CD4-positive, alpha-beta T cell (primary cell): ENCODE measurements at regions not wholly inside any gene's neighbourhood (a gene's known extent, or its start where the extent isn't known, plus 50 kb on each side); places are given as distances from the start of the nearest gene placed in this dataset.

Source experiments
- ATAC-seq: fragments of 200-7000 bp; cut with Tn5 transposase; one replicate; pipeline ENCODE4 v1.10.0; 2022; ENCODE audit warnings: mild to moderate bottlenecking; ENCODE audit not compliant: poor library complexity
- CTCF ChIA-PET: fragments of 350-600 bp; sonication (Branson Sonifier 250); formaldehyde crosslinking; loops from one replicate; lab custom pipeline; 2021; ENCODE audit warnings: antibody characterized with exemption, inconsistent platforms; lab: Charles Lee
- POLR2A ChIA-PET: fragments of 350-600 bp; sonication (Branson Sonifier 250); formaldehyde crosslinking; loops from one replicate; lab custom pipeline; 2021; ENCODE audit warnings: antibody characterized with exemption, inconsistent platforms; lab: Charles Lee
- DNase-seq, 14 experiments: peaks; one replicate each; pipeline ENCODE4 v3.0.0-alpha.2; 2013 to 2020; ENCODE audit warnings: mixed read lengths in 2 of 14
- H3K27ac ChIP-seq, 2 donors: one replicate each; pipeline versions ENCODE4 v1.5.1 to v1.7.0; 2013; ENCODE audit warnings: low read length in 2 of 2, low read depth in 1 of 2, mild to moderate bottlenecking in 1 of 2
- H3K27me3 ChIP-seq, 2 experiments: 1 replicate in 1 of 2; 2 replicates in 1 of 2; pipeline versions ENCODE4 v1.6.1 to v1.7.0; 2013; ENCODE audit warnings: low read length in 2 of 2, control low read depth in 1 of 2, mild to moderate bottlenecking in 1 of 2, moderate library complexity in 1 of 2; ENCODE audit not compliant: insufficient read depth in 2 of 2, control insufficient read depth in 1 of 2
- H3K36me3 ChIP-seq: one replicate; pipeline ENCODE4 v1.6.1; 2013; ENCODE audit warnings: low read length, control low read depth; ENCODE audit not compliant: insufficient read depth
- H3K4me1 ChIP-seq: one replicate; pipeline ENCODE4 v1.6.1; 2013; ENCODE audit warnings: low read length, control low read depth; ENCODE audit not compliant: insufficient read depth
- H3K4me3 ChIP-seq: one replicate; pipeline ENCODE4 v1.5.1; 2013; ENCODE audit warnings: mild to moderate bottlenecking, low read length, moderate library complexity
- H3K9me3 ChIP-seq, 2 experiments: 1 replicate in 1 of 2; 2 replicates in 1 of 2; pipeline versions ENCODE4 v1.6.1 to v1.7.0; 2013; ENCODE audit warnings: low read length in 2 of 2, mild to moderate bottlenecking in 2 of 2, control low read depth in 1 of 2, moderate library complexity in 1 of 2; ENCODE audit not compliant: control insufficient read depth in 1 of 2, insufficient read depth in 1 of 2
- H3K27ac Mint-ChIP-seq: one replicate; pipeline ENCODE4 v1.8.0; 2020; ENCODE audit warnings: mixed read lengths
- H3K27me3 Mint-ChIP-seq: one replicate; pipeline ENCODE4 v1.8.0; 2021; ENCODE audit warnings: mixed read lengths
- H3K36me3 Mint-ChIP-seq: one replicate; pipeline ENCODE4 v1.8.0; 2021; ENCODE audit warnings: low read depth, mixed read lengths
- H3K4me1 Mint-ChIP-seq: one replicate; pipeline ENCODE4 v1.8.0; 2021; ENCODE audit warnings: low read depth, mixed read lengths
- H3K4me3 Mint-ChIP-seq: one replicate; pipeline ENCODE4 v1.8.0; 2020; ENCODE audit warnings: mild to moderate bottlenecking, mixed read lengths
- H3K9me3 Mint-ChIP-seq: one replicate; pipeline ENCODE4 v1.8.0; 2020; ENCODE audit warnings: mixed read lengths
- intact Hi-C, 2 experiments: fragments of 100-400 bp; cut with DNase I in 1 of 2; cut with micrococcal nuclease in 1 of 2; formaldehyde crosslinking; loops; one replicate each; pipeline versions ENCODE4 v1.15.1 to v1.9.0; 2023 to 2025; cut with DNase I, micrococcal nuclease
- TF ChIP-seq, protein P1 (sequence below): fragments of 200-600 bp; IDR thresholded peaks from one replicate; pipeline ENCODE4 v1.8.0; 2022; ENCODE audit warnings: antibody characterized with exemption, mild to moderate bottlenecking

DNA sequence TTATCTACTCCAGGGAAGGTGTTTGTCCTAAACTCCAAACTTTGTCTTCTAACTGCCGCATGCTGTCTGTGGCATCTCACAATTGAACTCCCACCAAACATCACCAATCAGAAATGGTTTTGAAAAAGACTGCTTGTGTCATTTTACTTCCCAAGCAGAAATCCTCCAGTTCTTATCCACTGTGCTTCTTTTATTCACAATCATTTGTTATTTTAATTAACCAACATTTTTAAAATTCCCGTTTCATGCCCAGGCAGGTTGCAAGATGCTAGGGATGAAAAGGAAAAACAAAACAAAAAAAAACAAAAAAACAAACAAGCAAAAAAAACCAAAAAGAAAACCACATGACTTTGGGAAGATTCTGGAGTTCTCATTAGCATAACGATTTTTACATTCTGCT is 63.5 kb upstream of the RAB27B start:
- no peaks in the 10 kb centered on the region for H3K9me3 Mint-ChIP-seq
- TF ChIP-seq, protein P1, sequence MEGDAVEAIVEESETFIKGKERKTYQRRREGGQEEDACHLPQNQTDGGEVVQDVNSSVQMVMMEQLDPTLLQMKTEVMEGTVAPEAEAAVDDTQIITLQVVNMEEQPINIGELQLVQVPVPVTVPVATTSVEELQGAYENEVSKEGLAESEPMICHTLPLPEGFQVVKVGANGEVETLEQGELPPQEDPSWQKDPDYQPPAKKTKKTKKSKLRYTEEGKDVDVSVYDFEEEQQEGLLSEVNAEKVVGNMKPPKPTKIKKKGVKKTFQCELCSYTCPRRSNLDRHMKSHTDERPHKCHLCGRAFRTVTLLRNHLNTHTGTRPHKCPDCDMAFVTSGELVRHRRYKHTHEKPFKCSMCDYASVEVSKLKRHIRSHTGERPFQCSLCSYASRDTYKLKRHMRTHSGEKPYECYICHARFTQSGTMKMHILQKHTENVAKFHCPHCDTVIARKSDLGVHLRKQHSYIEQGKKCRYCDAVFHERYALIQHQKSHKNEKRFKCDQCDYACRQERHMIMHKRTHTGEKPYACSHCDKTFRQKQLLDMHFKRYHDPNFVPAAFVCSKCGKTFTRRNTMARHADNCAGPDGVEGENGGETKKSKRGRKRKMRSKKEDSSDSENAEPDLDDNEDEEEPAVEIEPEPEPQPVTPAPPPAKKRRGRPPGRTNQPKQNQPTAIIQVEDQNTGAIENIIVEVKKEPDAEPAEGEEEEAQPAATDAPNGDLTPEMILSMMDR: no peak

DNA sequence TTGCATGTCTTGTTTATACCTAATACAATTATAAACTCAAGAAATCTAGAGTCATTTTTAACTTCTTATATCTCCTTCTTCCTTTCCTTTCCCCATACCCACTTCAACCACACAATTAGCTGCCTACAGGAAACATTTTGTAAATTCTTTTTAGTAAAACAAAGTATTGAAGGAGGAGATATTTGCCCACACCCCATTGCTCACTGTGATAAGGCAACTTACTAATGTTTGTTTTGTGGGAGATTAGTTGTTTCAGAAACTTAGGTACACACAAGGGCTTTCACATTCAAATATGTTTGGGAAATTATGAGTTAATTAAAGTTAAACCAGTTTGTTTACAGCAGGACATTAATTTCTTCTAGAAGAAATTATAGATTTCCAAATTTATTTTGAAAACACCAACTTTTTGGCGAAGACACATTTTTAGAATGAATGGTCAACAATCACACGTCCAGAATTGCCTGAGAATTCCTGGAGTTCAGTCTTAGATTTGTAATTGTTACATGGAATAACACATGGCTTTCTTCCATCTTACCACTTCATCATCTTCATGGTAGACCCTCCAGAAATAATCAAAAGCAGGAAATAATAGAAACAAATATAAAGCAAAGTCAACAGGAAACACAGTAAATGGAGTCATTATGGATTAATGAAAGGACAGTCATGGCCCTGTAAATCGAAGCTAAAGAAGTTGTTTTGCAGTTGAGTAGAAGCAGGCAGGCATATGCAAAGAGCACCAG is 62.5 kb upstream of the RAB27B start:
- intact Hi-C loops: no loop called here
- H3K27ac ChIP-seq: no peak overlapping the region
- no peaks in the 10 kb centered on the region for H3K4me1 ChIP-seq
- H3K4me3 ChIP-seq: no peak overlapping the region
- no peaks in the 10 kb centered on the region for H3K4me1 Mint-ChIP-seq
- H3K36me3 ChIP-seq: no peaks in the 10 kb centered on the region
- DNase-seq (no peak), ATAC-seq (no peak)
- no peaks in the 10 kb centered on the region for H3K9me3 Mint-ChIP-seq
- TF ChIP-seq, protein P1: no peak
- no peak overlapping the region for H3K27ac Mint-ChIP-seq
- ChIA-PET POLR2A (no interaction called here), CTCF (no interaction called here)
- no peaks in the 10 kb centered on the region for H3K9me3 ChIP-seq
- no peaks in the 10 kb centered on the region for H3K27me3 ChIP-seq
- no peaks in the 10 kb centered on the region for H3K36me3 Mint-ChIP-seq
- H3K27me3 Mint-ChIP-seq: no peaks in the 10 kb centered on the region
- H3K4me3 Mint-ChIP-seq: no peak overlapping the region

More for the DNA sequence above, 63.5 kb upstream of the RAB27B start:
- ATAC-seq: no peak
- Histone ChIP-seq H3K9me3 (no peaks in the 10 kb centered on the region), H3K27ac (no peak overlapping the region), H3K27me3 (no peaks in the 10 kb centered on the region), H3K4me3 (no peak overlapping the region), H3K4me1 (no peaks in the 10 kb centered on the region), H3K36me3 (no peaks in the 10 kb centered on the region)
- no peak for DNase-seq
- ChIA-PET POLR2A (no interaction called here), CTCF (no interaction called here)
- H3K27me3 Mint-ChIP-seq: no peaks in the 10 kb centered on the region
- intact Hi-C loops: no loop called here
- no peaks in the 10 kb centered on the region for H3K36me3 Mint-ChIP-seq
- H3K4me1 Mint-ChIP-seq: no peaks in the 10 kb centered on the region
- H3K4me3 Mint-ChIP-seq: no peak overlapping the region
- H3K27ac Mint-ChIP-seq: no peak overlapping the region

DNA sequence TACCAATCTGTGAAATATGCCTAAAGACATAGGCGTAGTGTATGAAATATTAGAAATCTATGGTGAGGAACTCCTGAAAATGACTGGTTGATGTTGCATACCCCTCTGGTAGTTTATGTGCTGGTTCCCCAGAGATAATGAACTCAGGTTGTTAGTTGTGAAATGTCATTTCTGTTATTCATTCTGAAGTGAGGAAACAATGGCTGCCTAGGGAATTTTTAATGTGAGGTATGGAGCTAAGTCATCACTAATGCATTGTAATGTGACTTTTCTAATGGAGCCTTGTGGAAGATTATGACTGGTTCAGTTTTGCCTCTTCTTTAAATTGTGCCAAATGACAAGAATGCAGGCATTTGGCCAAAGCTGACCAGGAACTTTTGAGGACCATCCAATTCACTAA is 61.6 kb upstream of the RAB27B start:
- Mint-ChIP-seq H3K4me3 (no peak overlapping the region), H3K27ac (no peak overlapping the region), H3K9me3 (no peaks in the 10 kb centered on the region), H3K36me3 (no peaks in the 10 kb centered on the region), H3K27me3 (no peaks in the 10 kb centered on the region), H3K4me1 (no peaks in the 10 kb centered on the region)
- H3K27ac ChIP-seq: no peak overlapping the region
- DNase-seq (no peak), ATAC-seq (no peak)
- no peaks in the 10 kb centered on the region for H3K27me3 ChIP-seq
- no peak overlapping the region for H3K4me3 ChIP-seq
- H3K4me1 ChIP-seq: no peaks in the 10 kb centered on the region
- no peaks in the 10 kb centered on the region for H3K9me3 ChIP-seq
- CTCF ChIA-PET: no interaction called here
- TF ChIP-seq, protein P1: no peak
- no peaks in the 10 kb centered on the region for H3K36me3 ChIP-seq
- intact Hi-C loops: no loop called here
- POLR2A ChIA-PET: no interaction called here
